Stimulated activated CD4-positive, alpha-beta T cell treated with anti-CD3 and anti-CD28 coated beads, Interleukin-1b, Interleukin-23, amount 100 ng/mL, for 4 hours (primary cell): ENCODE measurements at regions not wholly inside any gene's neighbourhood (a gene's known extent, or its start where the extent isn't known, plus 50 kb on each side); places are given as distances from the start of the nearest gene placed in this dataset.

Experiments used
- DNase-seq, 2 donors: peaks; one replicate each; pipeline ENCODE4 v3.0.0-alpha.2; 2020; ENCODE audit warnings: low read depth in 2 of 2

DNA sequence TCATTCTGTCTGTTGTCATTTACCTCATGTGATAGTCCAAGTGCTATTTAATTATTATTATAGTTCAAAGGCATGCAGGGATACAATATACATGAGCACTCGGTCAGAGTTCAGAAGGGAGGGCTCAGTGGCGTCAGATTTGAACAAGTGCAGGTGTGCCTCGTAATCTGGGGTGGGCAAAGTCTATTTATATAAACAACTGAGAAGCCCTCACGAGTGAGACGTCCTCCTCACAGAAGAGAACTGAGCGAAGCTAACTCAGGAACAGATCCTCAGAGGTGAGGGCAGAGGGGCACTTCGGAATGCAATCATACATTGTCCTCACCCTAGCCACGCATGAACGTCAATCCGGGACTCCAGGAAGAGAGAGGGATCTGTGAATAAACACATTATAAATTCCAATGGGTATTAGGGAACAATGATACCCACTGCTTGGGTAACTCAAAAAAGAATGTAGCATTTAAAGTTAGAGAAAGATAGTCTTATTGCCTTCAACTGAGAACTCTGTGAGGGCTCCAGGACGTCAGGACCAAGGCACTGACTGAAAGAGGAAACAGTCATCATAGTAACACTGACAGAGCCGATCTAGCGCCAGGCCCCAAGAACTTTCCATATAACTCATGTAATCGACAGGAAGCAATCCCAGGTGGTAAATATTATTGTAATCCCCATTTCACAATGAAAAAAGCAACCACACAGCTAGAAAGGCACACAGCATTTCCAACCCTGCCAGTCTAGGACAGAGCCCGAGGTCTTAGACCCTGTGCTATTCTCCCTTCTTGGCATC lies 127.1 kb upstream of the B3GALT2 start:
- no peak for DNase-seq

DNA sequence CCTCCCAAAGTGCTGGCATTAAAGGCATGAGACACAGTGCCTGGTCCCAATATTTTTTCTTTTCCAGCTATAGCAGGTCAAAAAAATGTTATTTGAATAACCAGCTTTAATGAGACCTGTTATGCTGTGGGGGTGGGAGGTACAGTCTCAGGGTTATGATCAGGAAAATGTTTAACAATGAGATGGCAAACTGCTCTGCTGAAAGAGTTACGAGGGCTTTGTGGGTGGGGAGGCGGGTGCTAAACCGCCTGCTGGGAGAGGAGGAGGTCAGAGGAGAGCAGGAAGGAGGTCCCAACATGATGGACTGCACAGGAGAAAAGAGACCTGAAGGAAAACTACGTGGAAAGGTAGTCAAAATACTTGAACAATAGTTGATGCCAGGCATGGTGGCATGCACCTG lies 126.0 kb upstream of the B3GALT2 start:
- DNase-seq, result no peak

DNA sequence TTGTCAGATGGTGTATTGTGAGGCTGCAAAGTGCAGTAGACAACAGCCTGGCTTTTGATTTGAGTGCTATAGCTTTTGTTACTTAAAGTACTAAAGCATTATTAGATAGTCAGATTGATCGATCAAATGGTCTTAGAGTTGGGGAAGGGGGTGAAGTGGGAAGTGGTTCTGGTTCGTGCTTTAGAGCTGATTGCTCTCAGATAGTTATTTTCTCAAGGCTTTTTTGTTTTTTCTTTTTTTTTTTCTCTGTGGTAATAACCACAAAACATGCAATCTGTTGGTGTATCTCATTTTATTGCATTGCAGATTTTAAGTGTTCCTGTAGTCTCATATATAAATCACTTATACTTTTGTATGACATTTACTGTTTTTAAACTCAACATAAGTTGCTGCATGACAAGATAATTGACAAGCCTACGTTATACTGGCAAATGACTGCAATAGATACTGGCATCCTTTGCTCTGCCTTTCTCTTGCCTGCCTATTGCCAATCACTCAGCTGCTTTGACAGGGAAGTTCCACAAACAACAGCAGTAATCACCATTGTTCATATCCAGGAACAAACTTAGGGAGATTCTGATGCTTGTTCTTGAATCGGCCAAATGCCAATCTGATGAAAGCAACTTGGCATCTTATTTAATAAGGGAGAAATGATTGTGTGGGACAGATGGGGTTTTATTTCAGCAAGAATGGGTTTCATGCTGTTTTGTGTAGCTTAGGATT lies 125.0 kb upstream of the B3GALT2 start:
- DNase-seq, result no peak

DNA sequence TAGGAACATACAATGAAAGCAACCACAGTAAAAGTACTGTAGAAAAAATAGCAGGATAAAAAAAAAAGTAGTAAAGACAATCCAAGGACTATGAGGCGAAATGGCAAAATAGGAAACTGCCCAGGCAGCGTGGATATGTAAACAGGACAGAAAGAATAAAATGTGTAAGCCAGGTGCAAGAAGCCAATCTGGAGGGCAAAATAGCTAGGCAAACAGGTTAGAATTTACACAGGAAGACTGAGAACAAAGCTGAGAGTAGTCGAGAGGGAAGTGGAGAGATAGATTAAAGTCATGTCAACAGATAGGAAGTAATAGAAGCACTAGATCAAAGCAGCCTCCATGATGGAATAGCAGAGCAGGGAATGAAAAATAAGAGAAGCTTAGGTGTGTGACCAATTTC lies 124.2 kb upstream of the B3GALT2 start:
- DNase-seq, result no peak

DNA sequence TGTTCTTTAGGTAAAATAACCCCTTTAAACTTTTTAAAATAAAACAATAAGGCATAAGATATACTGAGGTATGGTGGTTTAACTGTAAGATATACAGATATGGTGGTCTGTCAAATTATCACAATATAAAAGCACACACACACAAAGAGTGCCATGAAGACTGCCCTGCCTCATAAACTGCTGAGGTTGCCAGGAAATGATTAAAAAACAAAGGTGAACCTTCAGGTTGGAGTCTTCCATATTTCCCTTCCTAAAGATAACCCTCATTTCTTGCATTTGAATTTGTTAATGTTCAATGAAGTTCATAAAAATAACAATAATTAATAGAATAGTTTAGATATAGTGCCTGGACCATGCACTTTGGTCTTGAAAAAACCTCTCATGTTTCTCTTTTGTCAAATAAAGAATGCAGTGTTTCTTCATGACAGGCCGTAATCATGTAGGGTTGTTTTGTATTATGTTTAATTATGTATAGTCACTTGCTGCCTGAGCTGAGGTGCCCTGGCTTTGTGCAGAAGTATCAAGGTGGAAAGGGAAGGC lies 123.6 kb upstream of the B3GALT2 start:
- DNase-seq, result no peak

DNA sequence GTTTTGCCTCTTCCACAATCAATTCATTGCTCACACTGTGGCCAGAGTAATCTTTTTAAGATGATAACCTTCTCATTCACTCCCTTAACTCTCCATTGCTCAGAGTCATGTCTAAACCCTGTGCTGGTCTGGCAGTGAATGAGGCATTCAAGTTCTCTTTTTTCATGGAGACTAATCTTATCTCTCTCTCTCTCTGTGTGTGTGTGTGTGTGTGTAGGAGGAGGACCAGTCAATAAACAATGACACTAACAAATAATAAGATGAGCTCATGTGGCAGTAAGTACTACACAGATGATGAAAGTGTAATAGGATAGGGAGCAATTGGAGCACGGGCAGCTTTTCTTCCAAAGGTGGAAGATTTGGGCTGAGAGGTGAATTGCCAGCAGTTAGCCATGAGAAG lies 122.0 kb upstream of the B3GALT2 start:
- DNase-seq, result no peak

DNA sequence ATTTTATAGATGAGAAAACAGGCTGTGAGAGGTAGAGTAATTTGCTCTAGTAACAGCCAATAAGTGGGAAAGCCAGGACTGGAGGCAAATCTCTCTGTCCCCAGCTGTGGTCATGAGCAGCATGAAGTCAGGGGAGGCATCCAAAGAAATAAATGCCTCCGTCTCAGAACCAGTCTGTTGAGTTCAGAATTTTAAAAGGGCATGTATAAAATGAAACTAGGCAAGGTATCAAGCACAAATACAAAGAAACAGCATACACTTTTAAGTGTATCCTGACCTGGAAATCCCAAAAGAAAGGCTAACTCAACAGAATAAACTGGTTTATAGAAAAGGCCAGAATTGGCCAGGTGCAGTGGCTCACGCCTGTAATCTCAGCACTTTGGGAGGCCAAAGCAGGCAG lies 120.0 kb upstream of the B3GALT2 start:
- no peak for DNase-seq
